ENCODE measurements at regions not wholly inside any gene's neighbourhood (a gene's known extent, or its start where the extent isn't known, plus 50 kb on each side); places are given as distances from the start of the nearest gene placed in this dataset.

DNA sequence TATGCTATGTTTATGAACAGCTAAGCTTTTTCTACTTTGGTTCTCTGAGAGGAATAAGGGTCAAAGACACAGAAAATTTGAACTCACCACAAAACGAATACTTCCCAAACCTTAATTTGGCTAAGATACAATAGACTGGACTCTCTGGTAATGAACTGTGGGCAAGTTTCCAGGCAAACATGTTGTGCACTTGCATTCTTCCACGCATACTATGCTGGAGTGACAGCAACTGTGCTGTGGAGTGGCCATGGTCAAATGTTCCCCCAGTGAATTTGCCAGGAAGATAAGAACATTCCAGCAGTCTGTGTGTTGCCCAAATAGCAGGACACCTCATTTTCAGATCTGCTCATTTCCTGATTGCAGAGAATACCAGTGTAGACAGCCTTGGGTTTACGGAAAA is 275.3 kb upstream of the IL12B start:
- TF ChIP-seq, protein P1, sequence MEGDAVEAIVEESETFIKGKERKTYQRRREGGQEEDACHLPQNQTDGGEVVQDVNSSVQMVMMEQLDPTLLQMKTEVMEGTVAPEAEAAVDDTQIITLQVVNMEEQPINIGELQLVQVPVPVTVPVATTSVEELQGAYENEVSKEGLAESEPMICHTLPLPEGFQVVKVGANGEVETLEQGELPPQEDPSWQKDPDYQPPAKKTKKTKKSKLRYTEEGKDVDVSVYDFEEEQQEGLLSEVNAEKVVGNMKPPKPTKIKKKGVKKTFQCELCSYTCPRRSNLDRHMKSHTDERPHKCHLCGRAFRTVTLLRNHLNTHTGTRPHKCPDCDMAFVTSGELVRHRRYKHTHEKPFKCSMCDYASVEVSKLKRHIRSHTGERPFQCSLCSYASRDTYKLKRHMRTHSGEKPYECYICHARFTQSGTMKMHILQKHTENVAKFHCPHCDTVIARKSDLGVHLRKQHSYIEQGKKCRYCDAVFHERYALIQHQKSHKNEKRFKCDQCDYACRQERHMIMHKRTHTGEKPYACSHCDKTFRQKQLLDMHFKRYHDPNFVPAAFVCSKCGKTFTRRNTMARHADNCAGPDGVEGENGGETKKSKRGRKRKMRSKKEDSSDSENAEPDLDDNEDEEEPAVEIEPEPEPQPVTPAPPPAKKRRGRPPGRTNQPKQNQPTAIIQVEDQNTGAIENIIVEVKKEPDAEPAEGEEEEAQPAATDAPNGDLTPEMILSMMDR (IDR thresholded peaks at IDR 0.05; ENCODE audit: insufficient read depth, low read depth, low read length, missing control alignments) = no peak
- no peak for DNase-seq (ENCODE audit: low read depth)

DNA sequence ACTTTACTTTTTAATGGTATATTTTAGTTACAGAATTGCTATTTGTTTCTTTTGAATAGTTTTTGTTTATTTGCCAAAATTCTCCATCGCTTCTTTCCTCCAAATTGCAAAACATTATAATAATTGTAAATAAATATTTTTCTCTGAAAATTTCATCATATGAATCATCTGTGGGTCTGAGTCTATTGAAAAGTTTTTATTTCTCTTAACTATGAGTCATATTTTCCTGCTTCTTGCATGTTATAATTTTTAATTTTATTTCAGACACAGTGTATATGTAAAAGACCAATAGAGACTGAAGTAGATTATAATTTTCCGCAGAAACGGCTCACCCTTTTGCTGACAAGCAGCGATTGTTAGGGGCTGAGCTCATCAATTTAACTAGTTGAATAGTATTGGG is 279.1 kb upstream of the IL12B start:
- no peak for DNase-seq (ENCODE audit: low read depth)
- TF ChIP-seq, protein P1 (IDR thresholded peaks at IDR 0.05; ENCODE audit: insufficient read depth, low read depth, low read length, missing control alignments) = no peak
- no peak overlapping the region for H3K4me3 ChIP-seq (ENCODE audit: low read depth, low read length)

More for the DNA sequence above, 275.3 kb upstream of the IL12B start:
- no peak overlapping the region for H3K4me3 ChIP-seq (ENCODE audit: low read depth, low read length)

DNA sequence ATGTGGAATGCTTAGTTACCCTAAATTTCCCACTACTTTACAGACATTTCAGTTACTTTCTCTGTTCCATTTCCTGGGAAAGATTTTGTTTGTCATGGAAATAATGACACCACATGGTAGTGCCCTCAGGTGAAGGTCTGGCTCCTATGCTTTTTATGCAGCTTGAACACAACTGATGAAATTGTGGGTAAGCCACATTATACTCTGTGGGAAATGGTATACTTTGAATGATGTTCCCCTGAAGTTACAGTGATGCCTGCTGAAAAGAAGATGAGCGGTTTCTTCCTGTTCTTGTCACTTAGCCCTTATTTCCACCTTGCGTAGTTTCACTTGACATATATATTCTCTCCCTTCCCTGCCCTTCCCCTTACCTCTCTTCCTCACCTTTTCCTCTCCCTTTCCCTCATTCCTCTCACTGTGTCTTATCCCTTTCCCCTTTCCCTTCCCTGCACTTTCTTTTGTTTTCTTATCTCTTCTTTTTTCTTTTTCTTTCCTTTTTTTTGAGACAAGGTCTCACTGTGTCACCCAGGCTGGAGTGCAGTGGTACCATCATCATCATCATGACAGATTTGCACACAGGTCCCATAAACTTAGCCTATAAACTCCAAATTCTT is 280.8 kb upstream of the IL12B start:
- TF ChIP-seq, protein P1 (IDR thresholded peaks at IDR 0.05; ENCODE audit: insufficient read depth, low read depth, low read length, missing control alignments) = no peak
- DNase-seq (ENCODE audit: low read depth) = no peak
- no peak overlapping the region for H3K4me3 ChIP-seq (ENCODE audit: low read depth, low read length)

DNA sequence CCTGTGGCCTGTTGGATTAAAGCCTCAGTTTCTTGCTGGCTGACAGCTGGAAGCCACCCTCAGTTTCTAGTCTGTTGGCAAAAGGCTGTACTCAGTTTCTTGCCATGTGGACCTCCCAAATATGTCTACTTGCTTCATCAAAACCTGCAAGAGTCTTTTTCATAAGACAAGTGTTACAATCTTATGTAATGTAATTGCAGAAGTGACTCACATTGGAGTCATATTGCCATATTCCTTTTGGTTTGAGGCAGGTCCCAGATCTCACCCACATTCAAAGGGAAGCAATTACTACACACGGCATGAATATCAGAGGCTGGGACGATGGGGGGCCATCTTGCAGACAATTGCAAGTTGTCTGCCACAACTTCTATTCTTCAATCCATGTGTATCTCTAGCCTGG is 286.7 kb upstream of the IL12B start:
- H3K4me3 ChIP-seq (ENCODE audit: low read depth, low read length) = no peak overlapping the region
- TF ChIP-seq, protein P1 (IDR thresholded peaks at IDR 0.05; ENCODE audit: insufficient read depth, low read depth, low read length, missing control alignments) = no peak
- no peak for DNase-seq (ENCODE audit: low read depth)

DNA sequence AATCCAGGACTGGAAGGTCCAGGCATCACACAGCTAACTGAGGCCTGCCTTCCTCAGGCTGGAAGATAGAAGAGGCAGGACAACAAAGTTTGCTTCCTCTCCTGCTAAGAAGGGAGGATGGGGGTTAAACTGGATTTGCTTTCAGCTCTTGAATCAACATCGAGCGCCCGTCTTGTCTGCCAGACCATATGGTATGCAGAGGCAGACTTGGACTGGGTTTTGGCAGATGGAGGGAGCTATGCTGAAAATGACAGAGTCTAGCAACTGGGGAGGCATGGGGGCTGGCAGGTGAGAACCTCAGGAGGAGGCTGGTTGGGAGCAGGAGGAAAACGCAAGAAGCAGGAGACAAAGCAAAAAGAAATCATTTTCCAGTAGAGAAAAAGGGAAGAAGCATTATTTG is 289.5 kb upstream of the IL12B start:
- no peak for DNase-seq (ENCODE audit: low read depth)
- no peak overlapping the region for H3K4me3 ChIP-seq (ENCODE audit: low read depth, low read length)
- TF ChIP-seq, protein P1 (IDR thresholded peaks at IDR 0.05; ENCODE audit: insufficient read depth, low read depth, low read length, missing control alignments) = no peak

DNA sequence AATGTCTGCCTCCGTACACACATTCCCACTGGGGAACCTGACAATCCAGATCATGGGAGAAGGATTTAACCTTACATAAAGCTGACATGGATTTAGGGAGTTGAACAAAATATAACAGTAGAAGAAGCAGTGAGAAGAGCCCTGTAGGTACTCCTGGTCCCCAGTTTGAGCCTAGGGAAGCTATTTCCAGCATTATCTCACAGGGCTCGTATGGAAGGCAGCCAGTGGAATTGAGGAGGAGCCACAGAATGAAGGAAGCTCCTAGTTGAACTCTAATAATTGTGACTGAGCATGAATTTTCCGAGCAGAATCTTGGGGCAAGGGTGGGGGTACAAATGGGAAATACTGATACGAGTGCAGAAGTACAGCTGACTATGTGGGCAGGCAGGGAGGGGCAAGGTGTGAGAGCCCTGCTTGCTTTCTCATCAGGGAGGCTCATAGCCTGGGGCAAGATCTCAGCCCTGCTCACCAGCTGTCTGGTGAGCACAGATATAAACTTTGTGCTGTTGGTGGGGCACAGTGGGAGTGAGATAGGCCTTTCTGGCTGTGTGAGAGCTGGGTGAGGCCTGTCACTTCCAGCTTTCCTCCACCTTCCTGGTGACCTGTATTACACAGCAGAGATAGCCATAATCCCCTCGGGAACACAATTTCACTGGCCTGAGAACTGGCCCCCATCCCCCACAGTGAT is 290.7 kb upstream of the IL12B start:
- TF ChIP-seq, protein P1 (IDR thresholded peaks at IDR 0.05; ENCODE audit: insufficient read depth, low read depth, low read length, missing control alignments) = no peak
- no peak overlapping the region for H3K4me3 ChIP-seq (ENCODE audit: low read depth, low read length)
- no peak for DNase-seq (ENCODE audit: low read depth)

DNA sequence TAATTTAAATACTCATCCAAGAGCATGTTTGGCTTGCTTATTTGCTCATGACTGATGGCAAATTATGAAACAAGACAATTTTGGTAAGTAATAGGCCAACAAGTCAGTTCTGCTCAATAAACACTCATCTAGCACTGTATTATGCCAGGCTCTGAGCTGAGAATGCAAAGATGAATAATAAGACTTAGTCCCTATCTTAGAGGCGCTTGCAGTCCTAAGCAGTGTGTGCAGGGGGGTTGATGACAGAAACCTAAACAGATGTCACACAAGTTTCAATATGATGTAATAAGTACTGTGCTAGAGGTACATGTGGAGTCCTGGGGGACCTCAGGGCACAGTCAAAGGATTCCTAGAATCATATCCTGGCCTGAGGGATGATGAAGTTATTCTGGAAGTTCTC is 287.6 kb upstream of the ADRA1B start:
- DNase-seq (ENCODE audit: low read depth) = no peak
- TF ChIP-seq, protein P1 (IDR thresholded peaks at IDR 0.05; ENCODE audit: insufficient read depth, low read depth, low read length, missing control alignments) = no peak
- H3K4me3 ChIP-seq (ENCODE audit: low read depth, low read length) = no peak overlapping the region

All from GM12865 (cell line).